ENCODE measurements at regions not wholly inside any gene's neighbourhood (a gene's known extent, or its start where the extent isn't known, plus 50 kb on each side); places are given as distances from the start of the nearest gene placed in this dataset.

- no peak for DNase-seq
Measured at GRCh38 chr9:90296539-90296938, 346.1 kb downstream of the DIRAS2 start.

- no peak for DNase-seq
Measured at GRCh38 chr9:90299968-90300367, 342.7 kb downstream of the DIRAS2 start.

- no peak for DNase-seq
Measured at GRCh38 chr9:90300611-90301276, 341.9 kb downstream of the DIRAS2 start.

- no peak for DNase-seq
Measured at GRCh38 chr9:90301277-90301653, 341.4 kb downstream of the DIRAS2 start.

- DNase-seq = no peak
Measured at GRCh38 chr9:90303655-90304054, 339.0 kb downstream of the DIRAS2 start.

GRCh38 chr9:90306158-90306557, 336.5 kb downstream of the DIRAS2 start:
- DNase-seq = no peak

DNA sequence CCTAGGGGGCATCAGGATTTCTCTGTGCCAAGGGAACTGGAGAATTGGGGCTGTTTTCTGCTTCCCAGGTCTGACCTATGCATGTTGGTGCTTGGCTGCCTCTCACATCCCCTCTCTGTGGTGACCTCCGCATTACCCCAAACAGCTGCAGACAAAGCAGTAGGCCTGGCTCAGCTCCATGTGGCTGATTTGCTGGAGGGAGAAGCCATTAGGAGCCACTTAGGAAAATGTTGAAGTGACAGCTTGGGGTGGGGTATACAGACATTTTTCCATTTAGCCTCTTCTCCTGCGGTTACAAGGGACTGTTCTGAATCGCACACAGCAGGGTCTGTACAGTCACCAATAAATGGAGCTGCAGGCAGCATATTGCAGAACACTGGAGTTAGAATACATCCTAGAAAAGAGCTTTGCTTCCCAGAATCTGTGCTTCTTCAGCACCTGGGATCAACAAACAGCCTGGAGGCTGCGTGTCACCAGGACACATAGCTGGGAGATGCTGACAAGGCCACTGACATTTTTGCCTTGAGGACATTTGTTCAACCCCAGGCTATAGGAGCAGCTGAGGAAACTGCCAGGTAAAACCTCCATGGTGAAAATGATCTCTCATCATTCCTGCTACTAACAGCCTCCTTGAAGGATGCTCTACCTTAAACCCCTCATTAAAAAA, 335.3 kb downstream of the DIRAS2 start:
- no peak for DNase-seq

GRCh38 chr9:90307891-90308290, 334.7 kb downstream of the DIRAS2 start:
- DNase-seq = no peak

DNA sequence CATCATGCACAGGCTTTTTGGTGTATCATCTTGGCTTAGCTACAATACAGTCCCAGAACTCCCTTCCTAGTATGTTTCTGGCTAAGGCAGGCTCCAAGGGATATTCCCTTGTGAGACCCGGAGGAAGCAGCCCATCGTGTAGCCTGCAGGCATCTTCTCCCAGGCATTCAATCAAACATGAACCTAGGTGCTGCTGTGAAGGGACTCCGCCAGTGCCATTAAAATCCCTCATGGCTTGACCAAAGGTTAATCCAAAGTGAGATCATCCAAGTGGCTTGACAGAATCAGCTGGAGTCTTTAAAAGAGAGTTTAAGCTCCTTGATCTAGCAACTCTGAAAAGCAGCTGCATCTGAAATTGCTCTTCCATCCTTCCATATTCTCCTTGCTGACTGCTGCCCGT, 333.9 kb downstream of the DIRAS2 start:
- DNase-seq = no peak

GRCh38 chr9:90309809-90310520, 332.7 kb downstream of the DIRAS2 start:
- no peak for DNase-seq

GRCh38 chr9:90310521-90310876, 332.1 kb downstream of the DIRAS2 start:
- no peak for DNase-seq

GRCh38 chr9:90311811-90312210, 330.8 kb downstream of the DIRAS2 start:
- DNase-seq = no peak

- no peak for DNase-seq
Measured at GRCh38 chr9:90322296-90322695, 320.3 kb downstream of the DIRAS2 start.

DNA sequence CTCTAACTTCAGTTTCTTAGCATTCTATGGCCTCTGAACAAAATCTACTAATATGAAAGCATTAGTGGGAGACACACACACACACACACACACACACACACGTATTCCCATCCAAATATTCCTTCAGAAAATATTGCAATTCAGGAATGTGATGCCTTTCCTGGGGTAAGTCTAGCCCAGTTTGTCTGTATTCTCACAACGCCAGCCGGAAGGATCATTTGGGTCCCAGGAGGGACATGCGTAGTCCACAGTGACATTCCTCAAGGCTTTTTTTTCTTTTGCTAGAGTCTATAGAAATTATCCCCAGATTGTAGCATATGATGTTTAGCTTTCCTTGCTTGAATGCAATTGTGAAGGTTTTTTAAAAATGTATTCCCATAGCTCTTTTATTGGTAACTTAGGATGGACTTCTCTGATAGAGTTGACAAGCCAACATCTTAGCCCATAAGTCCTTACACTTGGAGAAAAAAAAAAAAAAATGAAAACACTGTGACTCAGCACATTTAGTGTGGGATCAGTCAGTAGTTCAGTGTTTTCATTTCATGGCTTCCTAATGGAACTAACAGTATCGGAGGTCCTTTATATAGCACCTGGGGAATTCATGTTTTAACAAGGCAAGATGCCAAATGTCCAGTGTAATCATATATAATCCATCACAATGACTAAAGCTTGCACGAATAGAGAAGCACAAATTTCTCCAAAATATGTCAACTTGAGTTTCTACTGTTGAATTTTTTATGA, 316.5 kb downstream of the DIRAS2 start:
- no peak for DNase-seq

DNA sequence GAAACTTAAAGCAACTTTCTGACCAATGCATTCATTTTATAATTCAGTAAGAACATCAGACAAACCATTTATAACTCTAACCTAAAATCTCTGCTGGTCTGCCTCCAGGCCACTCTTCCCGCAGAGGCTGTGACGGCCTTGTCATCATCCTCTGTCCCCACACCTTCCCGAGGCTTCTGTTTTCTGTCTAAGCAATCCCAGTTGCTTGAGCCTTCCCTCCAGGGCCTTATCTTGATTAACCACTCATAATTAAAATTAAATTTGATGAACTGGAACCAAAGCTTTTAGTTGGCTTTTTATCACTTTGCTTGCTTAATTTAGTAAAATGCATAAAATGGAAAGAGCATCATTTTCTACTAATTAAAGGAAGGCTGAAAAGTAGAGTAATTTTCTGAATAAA, 312.4 kb downstream of the DIRAS2 start:
- DNase-seq = no peak

- DNase-seq = no peak
Measured at GRCh38 chr9:90331826-90332575, 310.6 kb downstream of the DIRAS2 start.

GRCh38 chr9:90333226-90333625, 309.4 kb downstream of the DIRAS2 start:
- no peak for DNase-seq

GRCh38 chr9:90340421-90340820, 302.2 kb downstream of the DIRAS2 start:
- DNase-seq = no peak

GRCh38 chr9:90342607-90343006, 300.0 kb downstream of the DIRAS2 start:
- no peak for DNase-seq

- DNase-seq = no peak
Measured at GRCh38 chr9:90343366-90343765, 299.3 kb downstream of the DIRAS2 start.

DNA sequence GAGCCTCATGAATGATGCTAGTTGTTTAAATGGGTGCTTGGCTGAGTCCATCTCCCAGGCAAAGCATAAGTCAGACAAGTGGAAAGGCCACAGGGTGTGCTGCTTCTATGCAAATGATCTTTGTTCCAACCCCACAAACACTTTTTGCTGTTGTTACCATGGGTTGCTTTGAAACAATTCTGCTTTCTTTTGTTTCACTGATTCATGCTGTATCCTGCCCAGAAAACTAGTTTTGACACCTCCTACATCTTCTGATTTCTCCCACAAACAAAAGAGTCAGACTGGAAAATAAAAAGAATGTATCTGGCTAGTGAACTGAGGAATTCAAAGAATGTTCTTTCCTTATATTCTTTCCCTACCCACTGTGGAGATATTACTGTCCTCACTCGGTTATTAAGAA, 298.6 kb downstream of the DIRAS2 start:
- DNase-seq = no peak

DNA sequence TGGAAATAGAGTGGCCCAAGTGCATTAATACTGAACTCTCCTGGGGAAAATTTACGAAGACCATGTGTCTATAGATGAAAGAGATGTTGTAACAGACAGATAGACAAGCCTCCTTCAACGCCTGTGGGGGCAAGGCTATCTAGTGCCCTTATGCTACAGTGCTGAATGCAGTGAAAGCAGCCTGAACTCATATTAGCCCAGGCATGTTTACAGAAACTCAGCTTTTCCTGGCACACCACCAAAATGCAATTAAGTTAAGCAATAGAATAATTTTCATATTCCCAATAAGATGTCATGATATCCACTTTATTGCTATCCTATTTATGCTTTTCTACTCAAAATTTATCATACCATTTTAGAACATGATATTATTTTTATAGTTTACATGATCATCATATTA, 277.0 kb downstream of the DIRAS2 start:
- DNase-seq = no peak

GRCh38 chr9:90368241-90368640, 274.4 kb downstream of the DIRAS2 start:
- no peak for DNase-seq
